Hepatocyte (in vitro differentiated cells): ENCODE measurements at regions not wholly inside any gene's neighbourhood (a gene's known extent, or its start where the extent isn't known, plus 50 kb on each side); places are given as distances from the start of the nearest gene placed in this dataset.

Experiments
- DNase-seq: peaks from one replicate; pipeline ENCODE4 v3.0.0-alpha.2; 2016; ENCODE audit warnings: low spot score
- H2AFZ ChIP-seq: fragments of 200-600 bp; sonication (generic); 2 replicates; pipeline ENCODE4 v1.6.0; 2016; ENCODE audit warnings: antibody characterized with exemption, mild to moderate bottlenecking
- H3K27ac ChIP-seq: fragments of 200-600 bp; sonication (generic); 2 replicates; pipeline ENCODE4 v1.5.1; 2016; ENCODE audit warnings: mild to moderate bottlenecking
- H3K27me3 ChIP-seq: fragments of 200-600 bp; sonication (generic); 2 replicates; pipeline ENCODE4 v1.6.1; 2016
- H3K36me3 ChIP-seq: fragments of 200-600 bp; sonication (generic); replicated peaks from 2 replicates; pipeline ENCODE4 v1.5.1; 2016; ENCODE audit warnings: low read depth; ENCODE audit not compliant: insufficient read depth
- H3K4me1 ChIP-seq: fragments of 200-600 bp; sonication (generic); 2 replicates; pipeline ENCODE4 v1.5.1; 2016; ENCODE audit warnings: mild to moderate bottlenecking, moderate library complexity; ENCODE audit not compliant: insufficient read depth
- H3K4me2 ChIP-seq: fragments of 200-600 bp; sonication (generic); 2 replicates; pipeline ENCODE4 v1.6.0; 2016
- H3K4me3 ChIP-seq: fragments of 200-600 bp; sonication (generic); 2 replicates; pipeline ENCODE4 v1.5.1; 2016; ENCODE audit warnings: mild to moderate bottlenecking
- H3K79me2 ChIP-seq: fragments of 200-600 bp; sonication (generic); 2 replicates; pipeline ENCODE4 v1.6.0; 2017; ENCODE audit warnings: mild to moderate bottlenecking
- H3K9me2 ChIP-seq: fragments of 200-600 bp; sonication (generic); replicated peaks from 2 replicates; pipeline ENCODE4 v1.6.0; 2017; ENCODE audit warnings: mild to moderate bottlenecking; ENCODE audit not compliant: insufficient read depth
- H3K9me3 ChIP-seq: fragments of 200-600 bp; sonication (generic); 2 replicates; pipeline ENCODE4 v1.5.1; 2016; ENCODE audit warnings: low read depth, mild to moderate bottlenecking
- H4K20me1 ChIP-seq: fragments of 200-600 bp; sonication (generic); 2 replicates; pipeline ENCODE4 v1.6.0; 2016; ENCODE audit warnings: mild to moderate bottlenecking; ENCODE audit not compliant: insufficient read depth, poor library complexity, severe bottlenecking
- EZH2 ChIP-seq: fragments of 200-600 bp; sonication (generic); IDR thresholded peaks from 2 replicates; pipeline ENCODE4 v1.6.1; 2016; ENCODE audit warnings: antibody characterized with exemption, mild to moderate bottlenecking, borderline replicate concordance
- EZH2phosphoT487 ChIP-seq: fragments of 200-600 bp; sonication (generic); IDR thresholded peaks from one replicate; pipeline ENCODE4 v1.6.1; 2018; ENCODE audit warnings: antibody characterized with exemption, mild to moderate bottlenecking, low read depth, moderate library complexity; ENCODE audit not compliant: unreplicated experiment, severe bottlenecking
- WGBS: methylation state at CpG from one replicate; pipeline ENCODE4 v1.1.6; 2016; ENCODE audit warnings: low lambda C conversion rate; ENCODE audit errors: missing lambda C conversion rate; 5-methylcytosine and 5-hydroxymethylcytosine counted together
- TF ChIP-seq, protein P1 (sequence below): fragments of 200-600 bp; sonication (generic); IDR thresholded peaks from 2 replicates; pipeline ENCODE4 v1.5.1; 2016; ENCODE audit warnings: antibody characterized with exemption, mild to moderate bottlenecking; ENCODE audit not compliant: poor library complexity

- DNase-seq = no peak
- 83% methylated on average over 6 of the region's 6 CpGs for WGBS
- H3K27me3 ChIP-seq = peaks cover 69% of the 10 kb centered on the region
- H3K79me2 ChIP-seq = no peaks in the 10 kb centered on the region
- H3K4me2 ChIP-seq = no peak overlapping the region
- no peak overlapping the region for H3K4me3 ChIP-seq
- H4K20me1 ChIP-seq = no peaks in the 10 kb centered on the region
- H3K4me1 ChIP-seq = no peaks in the 10 kb centered on the region
- no peaks in the 10 kb centered on the region for H3K36me3 ChIP-seq
- no peak overlapping the region for H3K27ac ChIP-seq
- H2AFZ ChIP-seq = no peak overlapping the region
- no peaks in the 10 kb centered on the region for H3K9me3 ChIP-seq
- TF ChIP-seq EZH2phosphoT487 = no peak
- TF ChIP-seq EZH2 = no peak
- TF ChIP-seq, protein P1, sequence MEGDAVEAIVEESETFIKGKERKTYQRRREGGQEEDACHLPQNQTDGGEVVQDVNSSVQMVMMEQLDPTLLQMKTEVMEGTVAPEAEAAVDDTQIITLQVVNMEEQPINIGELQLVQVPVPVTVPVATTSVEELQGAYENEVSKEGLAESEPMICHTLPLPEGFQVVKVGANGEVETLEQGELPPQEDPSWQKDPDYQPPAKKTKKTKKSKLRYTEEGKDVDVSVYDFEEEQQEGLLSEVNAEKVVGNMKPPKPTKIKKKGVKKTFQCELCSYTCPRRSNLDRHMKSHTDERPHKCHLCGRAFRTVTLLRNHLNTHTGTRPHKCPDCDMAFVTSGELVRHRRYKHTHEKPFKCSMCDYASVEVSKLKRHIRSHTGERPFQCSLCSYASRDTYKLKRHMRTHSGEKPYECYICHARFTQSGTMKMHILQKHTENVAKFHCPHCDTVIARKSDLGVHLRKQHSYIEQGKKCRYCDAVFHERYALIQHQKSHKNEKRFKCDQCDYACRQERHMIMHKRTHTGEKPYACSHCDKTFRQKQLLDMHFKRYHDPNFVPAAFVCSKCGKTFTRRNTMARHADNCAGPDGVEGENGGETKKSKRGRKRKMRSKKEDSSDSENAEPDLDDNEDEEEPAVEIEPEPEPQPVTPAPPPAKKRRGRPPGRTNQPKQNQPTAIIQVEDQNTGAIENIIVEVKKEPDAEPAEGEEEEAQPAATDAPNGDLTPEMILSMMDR = no peak
- no peaks in the 10 kb centered on the region for H3K9me2 ChIP-seq
Measured at GRCh38 chr7:128172963-128173362, 68.1 kb upstream of the LEP start.

DNA sequence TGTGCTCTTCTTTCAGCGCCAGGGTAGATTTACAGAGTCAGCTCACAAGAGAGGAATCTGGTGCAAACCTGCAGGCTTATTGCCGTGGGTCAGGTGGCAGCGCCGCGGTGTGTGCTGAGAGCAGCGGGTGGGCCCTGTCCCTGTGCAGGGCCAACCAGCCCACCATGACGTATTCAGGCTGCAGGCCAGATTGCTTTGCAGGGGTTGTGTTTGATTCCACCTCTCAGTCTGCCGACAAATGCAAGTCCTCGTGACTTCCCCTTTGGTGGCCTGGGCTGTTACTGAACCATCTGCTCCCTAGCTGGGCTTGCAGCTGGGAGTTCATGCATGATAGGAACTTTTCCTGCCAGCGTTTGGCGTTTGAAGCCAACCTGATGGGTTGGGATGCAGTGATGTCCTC is 66.7 kb upstream of the LEP start:
- no peak overlapping the region for H3K4me3 ChIP-seq
- no peaks in the 10 kb centered on the region for H3K79me2 ChIP-seq
- H3K27me3 ChIP-seq = peaks cover 64% of the 10 kb centered on the region
- H3K4me2 ChIP-seq = no peak overlapping the region
- H4K20me1 ChIP-seq = no peaks in the 10 kb centered on the region
- no peak for DNase-seq
- H2AFZ ChIP-seq = no peak overlapping the region
- H3K9me3 ChIP-seq = no peaks in the 10 kb centered on the region
- no peaks in the 10 kb centered on the region for H3K36me3 ChIP-seq
- no peaks in the 10 kb centered on the region for H3K4me1 ChIP-seq
- 80% methylated on average over 11 of the region's 11 CpGs for WGBS
- H3K27ac ChIP-seq = no peak overlapping the region
- TF ChIP-seq, protein P1 = no peak
- TF ChIP-seq EZH2 = no peak
- H3K9me2 ChIP-seq = no peaks in the 10 kb centered on the region

GRCh38 chr7:128176696-128177095 is 64.4 kb upstream of the LEP start:
- Histone ChIP-seq H3K9me3 (no peaks in the 10 kb centered on the region), H4K20me1 (no peaks in the 10 kb centered on the region), H3K27ac (no peak overlapping the region), H3K27me3 (peaks cover 56% of the 10 kb centered on the region), H2AFZ (no peak overlapping the region), H3K4me3 (no peak overlapping the region), H3K36me3 (no peaks in the 10 kb centered on the region), H3K9me2 (no peaks in the 10 kb centered on the region), H3K4me2 (no peak overlapping the region), H3K79me2 (no peaks in the 10 kb centered on the region), H3K4me1 (no peaks in the 10 kb centered on the region)
- WGBS = 68% methylated on average over 7 of the region's 7 CpGs
- TF ChIP-seq EZH2 = no peak
- TF ChIP-seq, protein P1 = no peak
- TF ChIP-seq EZH2phosphoT487 = no peak
- DNase-seq = no peak
